Suprapubic skin (tissue), 4 donors: ENCODE measurements at regions not wholly inside any gene's neighbourhood (a gene's known extent, or its start where the extent isn't known, plus 50 kb on each side); places are given as distances from the start of the nearest gene placed in this dataset.

Experiments used
- EP300 ChIP-seq: sonication (generic); formaldehyde crosslinking; IDR thresholded peaks from one replicate; pipeline ENCODE4 v1.6.1; 2017; ENCODE audit warnings: antibody characterized with exemption
- POLR2A ChIP-seq, 2 donors: fragments of 450-650 bp; IDR thresholded peaks; one replicate each; pipeline ENCODE4 v1.6.1; 2017; ENCODE audit warnings: antibody characterized with exemption in 2 of 2, mild to moderate bottlenecking in 2 of 2, moderate library complexity in 2 of 2
- POLR2AphosphoS5 ChIP-seq, 3 donors: sonication (generic); formaldehyde crosslinking; IDR thresholded peaks; one replicate each; pipeline ENCODE4 v1.6.1; 2017; ENCODE audit warnings: antibody characterized with exemption in 3 of 3
- TF ChIP-seq, protein P1 (sequence below), 2 donors: fragments of 200-600 bp in 1 of 2; fragments of 450-650 bp in 1 of 2; sonication (generic) in 1 of 2; IDR thresholded peaks; one replicate each; pipeline ENCODE4 v1.5.1; 2016 to 2019; ENCODE audit warnings: antibody characterized with exemption in 2 of 2, mild to moderate bottlenecking in 1 of 2, moderate library complexity in 1 of 2

DNA sequence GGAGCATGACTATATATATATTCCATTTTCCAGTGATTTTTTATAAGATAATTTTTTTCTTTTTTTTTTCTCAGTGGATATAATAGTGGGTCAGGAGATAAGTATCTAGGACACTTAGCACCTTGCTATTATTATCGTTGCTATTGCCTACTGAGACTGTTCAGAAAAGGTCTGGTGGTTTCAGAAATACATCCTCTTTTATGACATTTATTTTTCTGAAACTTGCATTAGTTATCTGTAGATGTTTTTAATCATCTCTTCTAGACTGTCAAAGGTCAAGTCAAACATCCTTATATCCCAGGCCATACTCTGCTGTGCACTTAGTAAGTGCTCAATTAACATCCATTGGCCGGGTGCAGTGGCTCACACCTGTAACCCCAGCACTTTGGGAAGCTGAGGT, 72.9 kb upstream of the MED14 start:
- TF ChIP-seq, protein P1, sequence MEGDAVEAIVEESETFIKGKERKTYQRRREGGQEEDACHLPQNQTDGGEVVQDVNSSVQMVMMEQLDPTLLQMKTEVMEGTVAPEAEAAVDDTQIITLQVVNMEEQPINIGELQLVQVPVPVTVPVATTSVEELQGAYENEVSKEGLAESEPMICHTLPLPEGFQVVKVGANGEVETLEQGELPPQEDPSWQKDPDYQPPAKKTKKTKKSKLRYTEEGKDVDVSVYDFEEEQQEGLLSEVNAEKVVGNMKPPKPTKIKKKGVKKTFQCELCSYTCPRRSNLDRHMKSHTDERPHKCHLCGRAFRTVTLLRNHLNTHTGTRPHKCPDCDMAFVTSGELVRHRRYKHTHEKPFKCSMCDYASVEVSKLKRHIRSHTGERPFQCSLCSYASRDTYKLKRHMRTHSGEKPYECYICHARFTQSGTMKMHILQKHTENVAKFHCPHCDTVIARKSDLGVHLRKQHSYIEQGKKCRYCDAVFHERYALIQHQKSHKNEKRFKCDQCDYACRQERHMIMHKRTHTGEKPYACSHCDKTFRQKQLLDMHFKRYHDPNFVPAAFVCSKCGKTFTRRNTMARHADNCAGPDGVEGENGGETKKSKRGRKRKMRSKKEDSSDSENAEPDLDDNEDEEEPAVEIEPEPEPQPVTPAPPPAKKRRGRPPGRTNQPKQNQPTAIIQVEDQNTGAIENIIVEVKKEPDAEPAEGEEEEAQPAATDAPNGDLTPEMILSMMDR (IDR thresholded peaks at IDR 0.05): no peak
- no peak for TF ChIP-seq POLR2A (IDR thresholded peaks at IDR 0.05)
- no peak for TF ChIP-seq POLR2AphosphoS5 (IDR thresholded peaks at IDR 0.05)
- TF ChIP-seq EP300: no peak
